KG1 (cell line): ENCODE measurements at regions not wholly inside any gene's neighbourhood (a gene's known extent, or its start where the extent isn't known, plus 50 kb on each side); places are given as distances from the start of the nearest gene placed in this dataset.

Experiments used
- DNase-seq: peaks from one replicate; lab custom pipeline; 2025; lab: John Stamatoyannopoulos, UW

DNA sequence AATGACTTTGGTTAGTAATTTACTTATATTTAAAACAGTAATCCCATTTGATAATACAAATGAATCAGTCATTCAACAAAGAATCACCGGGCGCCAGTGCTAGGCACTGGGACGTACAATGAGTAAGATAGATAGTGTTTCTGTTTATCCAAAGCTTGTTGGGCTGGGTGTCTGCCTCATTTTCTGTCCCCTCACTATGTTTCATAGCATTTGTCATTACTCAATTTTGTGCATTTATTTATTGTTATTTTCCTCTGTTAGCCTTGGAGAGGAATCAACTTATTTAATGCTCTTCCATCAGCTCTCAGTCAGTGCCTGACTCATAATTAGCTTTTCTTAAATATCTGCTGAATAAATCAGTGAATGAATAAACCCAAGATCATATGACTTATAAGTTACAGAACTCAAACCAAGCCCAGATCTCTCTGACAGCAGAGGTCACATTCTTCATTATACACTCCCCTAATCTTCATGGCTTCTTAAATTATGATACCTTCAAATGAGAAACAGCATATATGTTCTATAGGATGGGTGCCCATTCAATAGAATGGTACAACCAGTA lies 86.2 kb downstream of the TSPAN8 start:
- DNase-seq: no peak

GRCh38 chr12:71070416-71071128 lies 87.2 kb downstream of the TSPAN8 start:
- DNase-seq: no peak

DNA sequence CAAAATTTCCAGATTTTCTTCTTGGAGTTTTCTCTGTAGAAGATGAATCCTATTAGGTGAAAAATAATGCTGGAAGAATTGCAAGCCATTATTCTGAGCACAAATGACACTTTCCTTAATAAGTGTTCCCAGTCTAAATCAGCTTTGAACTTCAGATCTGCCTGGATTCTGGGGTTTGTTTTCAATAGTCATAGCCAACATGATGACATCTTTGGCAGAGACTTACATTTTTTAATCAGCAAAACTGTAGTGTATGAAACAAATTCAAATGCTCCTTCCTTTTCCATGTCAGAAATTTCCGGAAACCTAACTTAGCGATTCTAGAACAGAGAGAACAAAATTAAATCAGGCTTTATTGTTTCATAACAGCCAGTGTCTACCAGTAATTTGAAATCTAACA lies 88.5 kb downstream of the TSPAN8 start:
- DNase-seq: no peak

- no peak for DNase-seq
These were observed 94.7 kb downstream of the TSPAN8 start for GRCh38 chr12:71063087-71063486.

DNA sequence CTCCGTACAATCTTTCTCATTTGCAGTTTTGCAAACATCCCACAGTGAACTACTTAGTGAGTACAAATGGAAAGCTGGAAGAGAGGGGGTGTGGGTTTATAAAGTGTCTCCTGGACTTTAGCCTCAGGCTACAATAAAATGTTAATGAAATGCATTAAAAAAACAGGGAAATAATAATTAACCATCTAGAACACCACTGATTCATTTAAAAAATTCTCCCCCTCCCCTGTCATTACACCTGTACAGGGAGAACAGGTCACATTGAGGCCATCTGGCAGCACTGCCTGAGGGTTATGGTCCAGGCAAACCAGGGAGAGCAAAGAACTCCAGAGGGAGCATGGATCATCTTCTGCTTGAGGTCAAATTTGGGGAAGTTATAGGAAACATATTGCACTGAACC lies 96.3 kb downstream of the TSPAN8 start:
- no peak for DNase-seq

DNA sequence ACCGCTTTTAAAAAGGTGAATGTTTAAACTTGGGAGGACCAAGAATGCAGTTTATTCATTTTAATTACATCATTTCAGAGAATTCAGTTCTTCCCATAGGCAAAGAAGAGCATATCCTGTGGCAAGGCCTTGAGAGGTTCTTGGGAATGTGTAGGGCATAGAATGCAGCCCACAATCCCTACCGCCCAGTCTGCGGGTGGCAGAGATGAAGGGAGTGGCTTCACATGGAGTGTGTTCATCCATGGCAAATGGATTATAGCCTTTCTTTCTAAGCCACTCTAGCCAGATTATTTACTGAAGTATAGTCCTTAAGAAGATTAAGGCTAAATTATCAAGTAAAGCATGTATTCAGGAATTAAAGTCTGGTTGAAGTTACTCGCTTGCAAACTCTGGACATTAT lies 97.4 kb downstream of the TSPAN8 start:
- DNase-seq: no peak

- no peak for DNase-seq
These were observed 100.5 kb downstream of the TSPAN8 start for GRCh38 chr12:71057330-71057729.

DNA sequence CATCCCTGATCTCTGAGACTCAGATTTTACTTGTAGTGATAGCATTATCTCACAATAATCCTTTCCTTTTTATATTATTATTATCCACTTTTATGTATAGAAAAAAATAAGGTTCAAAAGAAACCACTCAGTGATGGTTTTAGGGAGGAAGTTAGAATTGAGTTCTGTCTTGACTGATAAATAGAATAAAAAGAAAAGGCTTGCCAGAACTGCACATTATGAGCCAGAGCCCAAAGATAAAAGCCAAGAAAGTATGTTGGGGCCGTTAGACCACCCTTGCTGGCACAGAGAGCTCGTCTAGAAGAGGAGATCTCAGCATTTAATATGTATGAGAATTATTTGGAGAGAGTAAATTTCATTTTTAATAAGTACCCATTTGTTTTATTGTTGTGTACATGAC lies 103.2 kb downstream of the TSPAN8 start:
- DNase-seq: no peak

GRCh38 chr12:71046215-71046614 lies 111.6 kb downstream of the TSPAN8 start:
- no peak for DNase-seq

GRCh38 chr12:71045781-71046180 lies 112.0 kb downstream of the TSPAN8 start:
- DNase-seq: no peak

- no peak for DNase-seq
These were observed 116.3 kb downstream of the TSPAN8 start for GRCh38 chr12:71041476-71041875.

GRCh38 chr12:71038960-71039359 lies 118.4 kb upstream of the PTPRR start:
- DNase-seq: no peak

GRCh38 chr12:71036526-71036925 lies 116.0 kb upstream of the PTPRR start:
- no peak for DNase-seq

DNA sequence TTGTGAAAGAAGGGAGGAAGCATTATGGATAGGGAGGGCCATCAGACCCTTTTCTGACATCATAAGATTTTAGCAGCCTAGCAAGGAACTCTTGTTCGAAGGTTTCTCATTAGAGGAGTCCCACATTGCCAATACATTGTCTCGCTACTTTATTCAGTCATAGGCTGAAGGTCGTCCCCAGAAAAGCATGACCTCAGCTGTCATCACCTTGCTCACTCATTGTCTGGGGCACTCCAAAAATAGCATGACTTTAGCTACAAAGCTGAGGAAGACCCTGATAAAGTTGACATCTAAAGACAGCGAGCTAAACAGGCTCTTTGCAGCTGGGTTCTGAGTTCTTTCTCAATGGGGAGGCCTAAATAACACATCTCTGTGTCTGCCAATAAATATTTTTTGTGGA lies 112.4 kb upstream of the PTPRR start:
- DNase-seq: no peak

- no peak for DNase-seq
These were observed 108.8 kb upstream of the PTPRR start for GRCh38 chr12:71029302-71029701.

- DNase-seq: no peak
These were observed 107.3 kb upstream of the PTPRR start for GRCh38 chr12:71027856-71028255.

DNA sequence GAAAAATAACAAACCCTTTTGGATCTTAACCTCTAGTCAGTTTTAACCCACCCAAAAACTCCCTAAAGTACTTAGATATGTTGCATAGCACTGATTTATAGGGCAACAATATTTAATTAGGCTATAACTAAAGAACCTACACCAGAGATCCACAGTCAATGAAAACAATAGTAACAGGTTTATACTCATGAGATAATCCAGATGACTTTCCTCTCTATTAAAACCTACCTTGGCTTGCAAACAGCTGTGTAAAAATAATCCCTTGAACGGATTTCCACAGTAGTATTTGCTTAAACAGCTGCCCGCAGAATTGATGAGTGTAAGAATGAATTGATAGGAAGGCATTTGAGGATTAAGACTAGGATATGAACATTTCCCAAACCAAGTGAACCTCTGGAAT lies 104.3 kb upstream of the PTPRR start:
- no peak for DNase-seq

GRCh38 chr12:71024281-71024680 lies 103.7 kb upstream of the PTPRR start:
- DNase-seq: no peak

DNA sequence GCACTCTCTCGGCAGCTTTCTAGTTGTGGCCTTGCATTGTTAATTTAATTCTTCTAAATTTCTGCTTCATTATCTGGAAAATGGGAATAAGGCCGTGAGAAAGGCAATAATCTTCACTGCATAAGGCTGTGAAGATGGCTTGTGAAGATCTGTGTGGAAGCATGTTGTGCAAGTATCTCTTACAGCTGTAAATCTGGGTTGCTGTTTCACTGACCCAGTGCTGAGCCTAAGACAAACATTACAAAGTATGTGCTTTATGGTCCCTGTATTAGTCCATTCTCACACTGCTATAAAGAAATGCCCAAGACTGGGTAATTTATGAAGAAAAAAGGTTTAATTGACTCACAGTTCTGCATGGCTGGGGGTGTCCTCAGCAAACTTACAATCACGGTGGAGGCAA lies 101.0 kb upstream of the PTPRR start:
- DNase-seq: no peak

- DNase-seq: no peak
These were observed 98.8 kb upstream of the PTPRR start for GRCh38 chr12:71019282-71019831.

- no peak for DNase-seq
These were observed 98.1 kb upstream of the PTPRR start for GRCh38 chr12:71018682-71019081.

DNA sequence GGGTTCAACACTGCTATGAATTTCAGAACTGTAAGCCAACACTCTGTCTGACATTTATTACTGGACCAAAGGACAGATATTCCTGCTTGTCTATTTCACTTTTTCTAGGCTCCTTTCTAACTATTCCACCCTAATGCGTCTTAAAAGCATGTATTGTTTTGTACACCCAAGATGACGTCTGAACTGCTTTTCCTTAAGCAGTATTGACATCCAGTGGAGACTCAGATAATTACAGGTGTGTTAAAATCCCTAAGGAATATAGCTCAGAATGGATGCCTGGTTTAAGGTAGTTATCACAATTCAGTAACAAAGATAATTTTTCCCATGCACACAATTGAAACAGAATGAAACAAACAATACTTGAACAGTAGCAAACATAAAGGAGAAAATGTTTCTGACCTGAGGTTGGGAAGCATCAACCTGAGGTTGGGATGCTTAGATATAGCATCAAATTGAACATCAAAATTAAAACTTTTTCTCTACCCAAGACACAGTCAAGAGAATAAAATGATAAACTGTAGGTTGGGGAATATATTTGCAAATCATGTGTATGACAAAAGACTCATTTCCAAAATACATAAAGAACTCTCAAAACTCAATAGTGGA lies 93.7 kb upstream of the PTPRR start:
- no peak for DNase-seq

GRCh38 chr12:71011261-71011660 lies 90.7 kb upstream of the PTPRR start:
- DNase-seq: no peak

DNA sequence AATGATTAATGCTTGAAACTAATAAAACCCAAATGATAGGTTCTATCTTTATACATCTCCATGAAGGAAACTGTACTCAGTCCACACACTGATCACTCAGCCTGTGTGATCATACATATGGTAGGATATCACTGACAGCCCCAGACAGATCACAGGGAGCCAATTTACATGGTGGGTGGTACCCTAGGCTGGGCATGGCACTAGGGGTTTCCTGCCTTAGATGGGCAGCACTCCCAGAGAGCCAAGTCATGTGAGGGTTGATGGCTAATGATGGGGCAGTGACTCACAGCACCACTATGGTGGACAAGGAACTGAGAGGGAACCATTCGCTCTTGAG lies 89.6 kb upstream of the PTPRR start:
- DNase-seq: no peak
